Left ventricle myocardium inferior (tissue), 1 donor: ENCODE measurements at regions not wholly inside any gene's neighbourhood (a gene's known extent, or its start where the extent isn't known, plus 50 kb on each side); places are given as distances from the start of the nearest gene placed in this dataset.

ENCODE experiments used
- DNase-seq: peaks from one replicate; pipeline ENCODE4 v3.0.0-alpha.2; 2020
- H3K27ac ChIP-seq: fragments of 200-600 bp; replicated peaks from 2 replicates; pipeline ENCODE4 v1.8.0; 2021
- H3K27me3 ChIP-seq: fragments of 200-600 bp; 2 replicates; pipeline ENCODE4 v1.8.0; 2021; ENCODE audit warnings: low read depth
- H3K36me3 ChIP-seq: fragments of 200-600 bp; 2 replicates; pipeline ENCODE4 v1.8.0; 2021
- H3K4me1 ChIP-seq: fragments of 200-600 bp; 2 replicates; pipeline ENCODE4 v1.8.0; 2021
- H3K4me3 ChIP-seq: fragments of 200-600 bp; 2 replicates; pipeline ENCODE4 v1.8.0; 2021; ENCODE audit warnings: mild to moderate bottlenecking, moderate library complexity
- H3K9me3 ChIP-seq: fragments of 200-600 bp; replicated peaks from 2 replicates; pipeline ENCODE4 v1.8.0; 2021
- CTCF ChIP-seq: fragments of 200-600 bp; IDR thresholded peaks from 2 replicates; pipeline ENCODE4 v1.8.0; 2021; ENCODE audit warnings: antibody characterized with exemption, mild to moderate bottlenecking, borderline replicate concordance
- intact Hi-C: fragments of 100-400 bp; cut with micrococcal nuclease; formaldehyde crosslinking; loops from one replicate; pipeline ENCODE4 v1.11.0; 2022
- donor health status: DM: no; HTN: yes; CAD: no; lungs with severe emphysema.

GRCh38 chr4:162909952-162910351, 256.7 kb downstream of the NAF1 start:
- Histone ChIP-seq H3K9me3 (peaks cover 19% of the 10 kb centered on the region), H3K36me3 (no peaks in the 10 kb centered on the region), H3K4me1 (no peaks in the 10 kb centered on the region), H3K4me3 (no peak overlapping the region), H3K27ac (no peak overlapping the region), H3K27me3 (no peaks in the 10 kb centered on the region)
- no peak for TF ChIP-seq CTCF
- no peak for DNase-seq
- intact Hi-C loops, result no loop called here

- H3K36me3 ChIP-seq, result no peaks in the 10 kb centered on the region
- no peak overlapping the region for H3K27ac ChIP-seq
- H3K4me3 ChIP-seq, result no peak overlapping the region
- no peaks in the 10 kb centered on the region for H3K27me3 ChIP-seq
- no peak for DNase-seq
- TF ChIP-seq CTCF, result no peak
- no peaks in the 10 kb centered on the region for H3K4me1 ChIP-seq
- H3K9me3 ChIP-seq, result no peaks in the 10 kb centered on the region
- intact Hi-C loops, result no loop called here
Observed at GRCh38 chr4:162894387-162894786, 272.3 kb downstream of the NAF1 start.

- Histone ChIP-seq H3K36me3 (no peaks in the 10 kb centered on the region), H3K27me3 (no peaks in the 10 kb centered on the region), H3K4me3 (no peak overlapping the region), H3K27ac (no peak overlapping the region), H3K4me1 (no peaks in the 10 kb centered on the region), H3K9me3 (no peaks in the 10 kb centered on the region)
- TF ChIP-seq CTCF, result no peak
- intact Hi-C loops, result no loop called here
- no peak for DNase-seq
Observed at GRCh38 chr4:162891788-162892707, 274.6 kb downstream of the NAF1 start.

GRCh38 chr4:162878096-162878495, 288.6 kb downstream of the NAF1 start:
- no peak for TF ChIP-seq CTCF
- DNase-seq, result no peak
- intact Hi-C loops, result no loop called here
- Histone ChIP-seq H3K9me3 (peaks cover 7% of the 10 kb centered on the region), H3K4me1 (no peaks in the 10 kb centered on the region), H3K4me3 (no peak overlapping the region), H3K36me3 (no peaks in the 10 kb centered on the region), H3K27me3 (no peaks in the 10 kb centered on the region), H3K27ac (no peak overlapping the region)

GRCh38 chr4:162874748-162875147, 291.9 kb downstream of the NAF1 start:
- no peak for TF ChIP-seq CTCF
- no peaks in the 10 kb centered on the region for H3K4me1 ChIP-seq
- no peaks in the 10 kb centered on the region for H3K36me3 ChIP-seq
- intact Hi-C loops, result no loop called here
- no peak for DNase-seq
- no peak overlapping the region for H3K4me3 ChIP-seq
- no peak overlapping the region for H3K27ac ChIP-seq
- no peaks in the 10 kb centered on the region for H3K27me3 ChIP-seq
- peaks cover 14% of the 10 kb centered on the region for H3K9me3 ChIP-seq
